GM23338 (cell line): ENCODE measurements at regions not wholly inside any gene's neighbourhood (a gene's known extent, or its start where the extent isn't known, plus 50 kb on each side); places are given as distances from the start of the nearest gene placed in this dataset.

Experiments
- ATAC-seq: fragments of 200-7000 bp; cut with Tn5 transposase; 3 replicates; pipeline ENCODE4 v1.9.1; 2020
- DNase-seq: peaks from one replicate; pipeline ENCODE4 v3.0.0-alpha.2; 2015; ENCODE audit warnings: low spot score
- H2AFZ ChIP-seq: fragments of 200-600 bp; sonication (generic); 2 replicates; pipeline ENCODE4 v1.8.0; 2016; ENCODE audit warnings: antibody characterized with exemption, mild to moderate bottlenecking, moderate library complexity
- H3F3A ChIP-seq: fragments of 200-600 bp; sonication (generic); replicated peaks from 2 replicates; pipeline ENCODE4 v1.8.0; 2017; ENCODE audit warnings: antibody characterized with exemption, mixed run types, low read depth
- H3K27ac ChIP-seq: fragments of 200-600 bp; sonication (generic); 2 replicates; pipeline ENCODE4 v1.6.1; 2016; ENCODE audit warnings: low read depth
- H3K27me3 ChIP-seq: fragments of 200-600 bp; sonication (generic); 2 replicates; pipeline ENCODE4 v1.8.0; 2016; ENCODE audit warnings: mild to moderate bottlenecking, mixed run types, moderate library complexity; ENCODE audit not compliant: insufficient read depth
- H3K36me3 ChIP-seq: fragments of 200-600 bp; sonication (generic); 2 replicates; pipeline ENCODE4 v1.8.0; 2016; ENCODE audit warnings: mild to moderate bottlenecking; ENCODE audit not compliant: insufficient read depth
- H3K4me1 ChIP-seq: fragments of 200-600 bp; sonication (generic); 2 replicates; pipeline ENCODE4 v1.8.0; 2016; ENCODE audit warnings: mild to moderate bottlenecking, moderate library complexity; ENCODE audit not compliant: insufficient read depth
- H3K4me2 ChIP-seq: fragments of 200-600 bp; sonication (generic); 2 replicates; pipeline ENCODE4 v1.7.1; 2017; ENCODE audit warnings: mixed run types
- H3K4me3 ChIP-seq: fragments of 200-600 bp; sonication (generic); 2 replicates; pipeline ENCODE4 v1.6.1; 2016; ENCODE audit warnings: mixed run types
- H3K79me2 ChIP-seq: fragments of 200-600 bp; sonication (generic); replicated peaks from 2 replicates; pipeline ENCODE4 v1.8.0; 2017; ENCODE audit warnings: mild to moderate bottlenecking; ENCODE audit not compliant: insufficient read depth
- H3K9me2 ChIP-seq: fragments of 200-600 bp; sonication (generic); 2 replicates; pipeline ENCODE4 v1.8.0; 2017; ENCODE audit not compliant: insufficient read depth
- H4K20me1 ChIP-seq: fragments of 200-600 bp; sonication (generic); replicated peaks from 2 replicates; pipeline ENCODE4 v1.8.0; 2017; ENCODE audit warnings: mild to moderate bottlenecking; ENCODE audit not compliant: insufficient read depth
- H3K27ac Mint-ChIP-seq: 2 replicates; pipeline ENCODE4 v1.8.0; 2020; ENCODE audit warnings: inconsistent platforms, mild to moderate bottlenecking, moderate library complexity, mixed read lengths
- H3K27me3 Mint-ChIP-seq: 3 replicates; pipeline ENCODE4 v1.8.0; 2022; ENCODE audit warnings: low read depth, mild to moderate bottlenecking, moderate library complexity, mixed read lengths, inconsistent platforms; ENCODE audit not compliant: insufficient read depth, poor library complexity
- H3K36me3 Mint-ChIP-seq: 3 replicates; pipeline ENCODE4 v1.8.0; 2021; ENCODE audit warnings: low read depth, mild to moderate bottlenecking, inconsistent platforms, moderate library complexity, mixed read lengths
- H3K4me1 Mint-ChIP-seq: 3 replicates; pipeline ENCODE4 v1.8.0; 2020; ENCODE audit warnings: mild to moderate bottlenecking, inconsistent platforms, mixed read lengths
- H3K4me3 Mint-ChIP-seq: 3 replicates; pipeline ENCODE4 v1.8.0; 2021; ENCODE audit warnings: moderate library complexity, mild to moderate bottlenecking, inconsistent platforms, mixed read lengths
- H3K9me3 Mint-ChIP-seq: 3 replicates; pipeline ENCODE4 v1.8.0; 2020; ENCODE audit warnings: moderate library complexity, mild to moderate bottlenecking, inconsistent platforms, mixed read lengths
- JUNB ChIP-seq: IDR thresholded peaks from one replicate; pipeline ENCODE4 v1.6.1; 2016; ENCODE audit warnings: antibody characterized with exemption; ENCODE audit not compliant: unreplicated experiment
- NANOG ChIP-seq: IDR thresholded peaks from 2 replicates; pipeline ENCODE4 v1.6.1; 2016; ENCODE audit warnings: antibody characterized with exemption, borderline replicate concordance
- POLR2AphosphoS5 ChIP-seq: IDR thresholded peaks from 2 replicates; pipeline ENCODE4 v1.6.1; 2016; ENCODE audit warnings: antibody characterized with exemption, low read depth
- ZNF114 ChIP-seq: fragments of 250-450 bp; sonication (Bioruptor Pico); IDR thresholded peaks from 2 replicates; pipeline ENCODE4 v1.5.0; 2020; ENCODE audit warnings: mild to moderate bottlenecking, moderate library complexity
- TF ChIP-seq, protein P1 (sequence below), 2 experiments: fragments of 200-600 bp in 1 of 2; sonication (generic) in 1 of 2; conservative IDR thresholded peaks; 2 replicates each; pipeline versions ENCODE4 v1.5.1 to v1.6.1; 2016 to 2017; ENCODE audit warnings: antibody characterized with exemption in 2 of 2, low read depth in 2 of 2, mild to moderate bottlenecking in 2 of 2, moderate library complexity in 1 of 2
- TF ChIP-seq, protein P2 (sequence below): fragments of 250-450 bp; sonication (Bioruptor Pico); IDR thresholded peaks from 2 replicates; pipeline ENCODE4 v1.5.0; 2020; ENCODE audit warnings: mild to moderate bottlenecking, moderate library complexity

DNA sequence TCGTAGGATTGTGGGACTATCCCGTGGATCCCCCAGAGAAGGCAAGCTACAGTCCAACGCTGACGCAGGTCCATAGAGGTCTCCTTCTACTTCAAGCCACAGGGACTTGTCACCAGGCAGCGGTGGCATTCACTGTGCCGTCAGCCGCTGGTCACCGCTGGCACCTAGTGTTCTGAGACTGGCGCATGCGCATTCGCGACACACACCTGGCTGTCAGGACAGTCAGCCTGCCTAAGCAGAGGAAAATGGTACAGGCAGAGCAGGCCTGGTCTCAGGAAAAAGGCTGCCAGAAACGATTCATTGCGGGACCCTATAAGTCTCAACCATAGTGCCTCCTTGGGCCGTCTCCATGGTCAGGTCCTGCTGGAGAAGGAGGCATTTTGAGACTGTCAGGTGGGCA, 138.0 kb upstream of the WSB1 start:
- H3K9me3 Mint-ChIP-seq = peaks cover 93% of the 10 kb centered on the region
- H3K36me3 ChIP-seq = no peaks in the 10 kb centered on the region
- no peaks in the 10 kb centered on the region for H3K79me2 ChIP-seq
- no peak overlapping the region for H3K27ac Mint-ChIP-seq
- no peaks in the 10 kb centered on the region for H3K4me1 ChIP-seq
- peaks cover 7% of the 10 kb centered on the region for H3K27me3 Mint-ChIP-seq
- no peak overlapping the region for H3K4me3 ChIP-seq
- ATAC-seq = no peak
- TF ChIP-seq JUNB = no peak
- no peak for TF ChIP-seq NANOG
- no peak for TF ChIP-seq ZNF114 (CRISPR knock-in tag)
- TF ChIP-seq, protein P1, sequence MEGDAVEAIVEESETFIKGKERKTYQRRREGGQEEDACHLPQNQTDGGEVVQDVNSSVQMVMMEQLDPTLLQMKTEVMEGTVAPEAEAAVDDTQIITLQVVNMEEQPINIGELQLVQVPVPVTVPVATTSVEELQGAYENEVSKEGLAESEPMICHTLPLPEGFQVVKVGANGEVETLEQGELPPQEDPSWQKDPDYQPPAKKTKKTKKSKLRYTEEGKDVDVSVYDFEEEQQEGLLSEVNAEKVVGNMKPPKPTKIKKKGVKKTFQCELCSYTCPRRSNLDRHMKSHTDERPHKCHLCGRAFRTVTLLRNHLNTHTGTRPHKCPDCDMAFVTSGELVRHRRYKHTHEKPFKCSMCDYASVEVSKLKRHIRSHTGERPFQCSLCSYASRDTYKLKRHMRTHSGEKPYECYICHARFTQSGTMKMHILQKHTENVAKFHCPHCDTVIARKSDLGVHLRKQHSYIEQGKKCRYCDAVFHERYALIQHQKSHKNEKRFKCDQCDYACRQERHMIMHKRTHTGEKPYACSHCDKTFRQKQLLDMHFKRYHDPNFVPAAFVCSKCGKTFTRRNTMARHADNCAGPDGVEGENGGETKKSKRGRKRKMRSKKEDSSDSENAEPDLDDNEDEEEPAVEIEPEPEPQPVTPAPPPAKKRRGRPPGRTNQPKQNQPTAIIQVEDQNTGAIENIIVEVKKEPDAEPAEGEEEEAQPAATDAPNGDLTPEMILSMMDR (conservative IDR thresholded peaks at IDR 0.05; ENCODE audit: low read depth in 2 of 2) = no peak
- TF ChIP-seq, protein P2, sequence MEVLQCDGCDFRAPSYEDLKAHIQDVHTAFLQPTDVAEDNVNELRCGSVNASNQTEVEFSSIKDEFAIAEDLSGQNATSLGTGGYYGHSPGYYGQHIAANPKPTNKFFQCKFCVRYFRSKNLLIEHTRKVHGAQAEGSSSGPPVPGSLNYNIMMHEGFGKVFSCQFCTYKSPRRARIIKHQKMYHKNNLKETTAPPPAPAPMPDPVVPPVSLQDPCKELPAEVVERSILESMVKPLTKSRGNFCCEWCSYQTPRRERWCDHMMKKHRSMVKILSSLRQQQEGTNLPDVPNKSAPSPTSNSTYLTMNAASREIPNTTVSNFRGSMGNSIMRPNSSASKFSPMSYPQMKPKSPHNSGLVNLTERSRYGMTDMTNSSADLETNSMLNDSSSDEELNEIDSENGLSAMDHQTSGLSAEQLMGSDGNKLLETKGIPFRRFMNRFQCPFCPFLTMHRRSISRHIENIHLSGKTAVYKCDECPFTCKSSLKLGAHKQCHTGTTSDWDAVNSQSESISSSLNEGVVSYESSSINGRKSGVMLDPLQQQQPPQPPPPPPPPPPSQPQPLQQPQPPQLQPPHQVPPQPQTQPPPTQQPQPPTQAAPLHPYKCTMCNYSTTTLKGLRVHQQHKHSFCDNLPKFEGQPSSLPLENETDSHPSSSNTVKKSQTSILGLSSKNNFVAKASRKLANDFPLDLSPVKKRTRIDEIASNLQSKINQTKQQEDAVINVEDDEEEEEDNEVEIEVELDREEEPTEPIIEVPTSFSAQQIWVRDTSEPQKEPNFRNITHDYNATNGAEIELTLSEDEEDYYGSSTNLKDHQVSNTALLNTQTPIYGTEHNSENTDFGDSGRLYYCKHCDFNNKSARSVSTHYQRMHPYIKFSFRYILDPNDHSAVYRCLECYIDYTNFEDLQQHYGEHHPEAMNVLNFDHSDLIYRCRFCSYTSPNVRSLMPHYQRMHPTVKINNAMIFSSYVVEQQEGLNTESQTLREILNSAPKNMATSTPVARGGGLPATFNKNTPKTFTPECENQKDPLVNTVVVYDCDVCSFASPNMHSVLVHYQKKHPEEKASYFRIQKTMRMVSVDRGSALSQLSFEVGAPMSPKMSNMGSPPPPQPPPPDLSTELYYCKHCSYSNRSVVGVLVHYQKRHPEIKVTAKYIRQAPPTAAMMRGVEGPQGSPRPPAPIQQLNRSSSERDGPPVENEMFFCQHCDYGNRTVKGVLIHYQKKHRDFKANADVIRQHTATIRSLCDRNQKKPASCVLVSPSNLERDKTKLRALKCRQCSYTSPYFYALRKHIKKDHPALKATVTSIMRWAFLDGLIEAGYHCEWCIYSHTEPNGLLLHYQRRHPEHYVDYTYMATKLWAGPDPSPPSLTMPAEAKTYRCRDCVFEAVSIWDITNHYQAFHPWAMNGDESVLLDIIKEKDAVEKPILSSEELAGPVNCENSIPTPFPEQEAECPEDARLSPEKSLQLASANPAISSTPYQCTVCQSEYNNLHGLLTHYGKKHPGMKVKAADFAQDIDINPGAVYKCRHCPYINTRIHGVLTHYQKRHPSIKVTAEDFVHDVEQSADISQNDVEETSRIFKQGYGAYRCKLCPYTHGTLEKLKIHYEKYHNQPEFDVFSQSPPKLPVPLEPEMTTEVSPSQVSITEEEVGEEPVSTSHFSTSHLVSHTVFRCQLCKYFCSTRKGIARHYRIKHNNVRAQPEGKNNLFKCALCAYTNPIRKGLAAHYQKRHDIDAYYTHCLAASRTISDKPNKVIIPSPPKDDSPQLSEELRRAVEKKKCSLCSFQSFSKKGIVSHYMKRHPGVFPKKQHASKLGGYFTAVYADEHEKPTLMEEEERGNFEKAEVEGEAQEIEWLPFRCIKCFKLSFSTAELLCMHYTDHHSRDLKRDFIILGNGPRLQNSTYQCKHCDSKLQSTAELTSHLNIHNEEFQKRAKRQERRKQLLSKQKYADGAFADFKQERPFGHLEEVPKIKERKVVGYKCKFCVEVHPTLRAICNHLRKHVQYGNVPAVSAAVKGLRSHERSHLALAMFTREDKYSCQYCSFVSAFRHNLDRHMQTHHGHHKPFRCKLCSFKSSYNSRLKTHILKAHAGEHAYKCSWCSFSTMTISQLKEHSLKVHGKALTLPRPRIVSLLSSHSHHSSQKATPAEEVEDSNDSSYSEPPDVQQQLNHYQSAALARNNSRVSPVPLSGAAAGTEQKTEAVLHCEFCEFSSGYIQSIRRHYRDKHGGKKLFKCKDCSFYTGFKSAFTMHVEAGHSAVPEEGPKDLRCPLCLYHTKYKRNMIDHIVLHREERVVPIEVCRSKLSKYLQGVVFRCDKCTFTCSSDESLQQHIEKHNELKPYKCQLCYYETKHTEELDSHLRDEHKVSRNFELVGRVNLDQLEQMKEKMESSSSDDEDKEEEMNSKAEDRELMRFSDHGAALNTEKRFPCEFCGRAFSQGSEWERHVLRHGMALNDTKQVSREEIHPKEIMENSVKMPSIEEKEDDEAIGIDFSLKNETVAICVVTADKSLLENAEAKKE (CRISPR knock-in tag) = no peak
- no peak for TF ChIP-seq POLR2AphosphoS5
- H3F3A ChIP-seq = no peaks in the 10 kb centered on the region
- no peak overlapping the region for H2AFZ ChIP-seq
- no peak overlapping the region for H3K4me3 Mint-ChIP-seq
- H4K20me1 ChIP-seq = no peaks in the 10 kb centered on the region
- no peaks in the 10 kb centered on the region for H3K9me2 ChIP-seq
- no peak overlapping the region for H3K27ac ChIP-seq
- no peak for DNase-seq
- H3K4me1 Mint-ChIP-seq = no peaks in the 10 kb centered on the region
- no peaks in the 10 kb centered on the region for H3K27me3 ChIP-seq
- H3K36me3 Mint-ChIP-seq = peaks cover 35% of the 10 kb centered on the region; the same call in 2 of the 3 replicates
- no peak overlapping the region for H3K4me2 ChIP-seq
